ENCODE measurements at regions not wholly inside any gene's neighbourhood (a gene's known extent, or its start where the extent isn't known, plus 50 kb on each side); places are given as distances from the start of the nearest gene placed in this dataset.

DNA sequence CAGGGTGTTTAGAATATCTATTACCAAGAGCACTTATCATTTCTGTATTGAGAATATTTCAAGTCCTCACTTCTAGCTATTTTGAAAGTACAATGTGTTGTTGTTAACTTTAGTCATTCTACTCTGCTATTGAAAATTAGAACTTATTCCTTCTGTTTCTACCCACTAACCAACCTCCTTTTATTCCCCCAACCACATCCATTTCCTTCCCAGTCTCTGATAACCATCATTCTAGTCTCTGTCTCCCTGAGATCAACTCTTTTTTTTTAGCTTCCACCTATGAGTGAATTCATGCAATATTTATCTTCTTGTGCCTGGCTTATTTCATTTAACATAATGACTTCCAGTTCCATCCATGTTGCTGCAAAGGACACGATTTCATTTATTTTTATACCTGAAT is 290.6 kb upstream of the OR4E1 start:
- no peak overlapping the region for H3K27ac ChIP-seq
- no peak for TF ChIP-seq CTCF (conservative IDR thresholded peaks at IDR 0.05)
- TF ChIP-seq ZFX (IDR thresholded peaks at IDR 0.05), result no peak

DNA sequence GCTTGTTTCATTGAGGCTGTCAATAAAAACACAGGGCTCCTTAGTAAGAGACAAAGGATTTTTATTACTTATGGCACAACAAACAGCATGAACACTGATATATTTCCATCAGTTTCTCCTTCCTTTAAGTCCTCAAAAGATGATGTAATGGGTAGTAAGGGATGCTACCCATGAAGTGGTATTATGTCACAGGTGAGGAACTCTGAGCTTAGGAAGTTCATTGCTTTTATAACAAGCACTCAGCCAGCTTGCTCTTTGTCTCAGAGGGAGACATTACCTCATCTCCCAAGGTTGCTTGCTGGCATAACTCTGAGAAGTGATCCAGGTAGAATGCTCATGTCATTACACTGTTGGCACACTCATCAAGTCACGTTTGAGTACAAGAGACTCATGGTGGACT is 287.0 kb upstream of the OR4E1 start:
- TF ChIP-seq CTCF (conservative IDR thresholded peaks at IDR 0.05) (no peak), ZFX (IDR thresholded peaks at IDR 0.05) (no peak)

GRCh38 chr14:21941885-21942284 is 268.3 kb upstream of the OR4E1 start:
- TF ChIP-seq ZFX (IDR thresholded peaks at IDR 0.05) (no peak), CTCF (conservative IDR thresholded peaks at IDR 0.05) (no peak)
- no peak overlapping the region for H3K27ac ChIP-seq

More for the DNA sequence above, 287.0 kb upstream of the OR4E1 start:
- H3K27ac ChIP-seq, result no peak overlapping the region

DNA sequence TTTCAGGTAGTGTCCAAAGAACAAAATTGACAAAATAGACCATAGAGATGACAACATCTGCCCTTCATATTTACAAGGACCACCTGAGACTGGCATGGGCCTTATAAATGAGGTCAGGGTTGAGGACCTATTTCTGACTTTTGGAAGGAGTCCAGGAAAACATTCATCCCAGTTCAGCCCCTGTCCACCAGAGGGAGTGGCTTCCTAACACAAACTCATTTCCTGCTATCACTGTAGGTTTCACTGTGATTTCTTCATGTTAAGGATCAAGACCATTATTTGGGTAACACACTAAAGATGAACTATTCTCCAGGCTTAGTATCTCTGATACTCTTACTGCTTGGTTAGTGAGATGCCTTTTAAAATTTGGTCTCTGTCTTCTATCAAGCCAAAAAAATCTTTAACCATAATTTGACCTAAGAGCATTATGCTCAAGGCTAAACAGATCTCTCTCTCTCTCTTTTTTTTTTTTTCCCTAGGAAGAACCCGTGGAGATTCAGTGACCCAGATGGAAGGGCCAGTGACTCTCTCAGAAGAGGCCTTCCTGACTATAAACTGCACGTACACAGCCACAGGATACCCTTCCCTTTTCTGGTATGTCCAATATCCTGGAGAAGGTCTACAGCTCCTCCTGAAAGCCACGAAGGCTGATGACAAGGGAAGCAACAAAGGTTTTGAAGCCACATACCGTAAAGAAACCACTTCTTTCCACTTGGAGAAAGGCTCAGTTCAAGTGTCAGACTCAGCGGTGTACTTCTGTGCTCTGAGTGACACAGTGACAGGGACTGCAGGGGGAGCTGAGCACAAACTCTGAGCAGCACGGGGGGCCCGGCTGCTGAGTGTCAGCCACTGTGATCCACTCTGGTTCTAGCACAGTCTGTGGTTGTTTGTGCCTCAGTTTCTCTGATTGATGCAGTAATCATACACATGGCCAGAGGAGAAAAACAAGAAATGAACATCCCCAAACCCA is 267.6 kb upstream of the OR4E1 start:
- TF ChIP-seq CTCF (conservative IDR thresholded peaks at IDR 0.05) (peak; percentile 69), ZFX (IDR thresholded peaks at IDR 0.05) (no peak)
- no peak overlapping the region for H3K27ac ChIP-seq

DNA sequence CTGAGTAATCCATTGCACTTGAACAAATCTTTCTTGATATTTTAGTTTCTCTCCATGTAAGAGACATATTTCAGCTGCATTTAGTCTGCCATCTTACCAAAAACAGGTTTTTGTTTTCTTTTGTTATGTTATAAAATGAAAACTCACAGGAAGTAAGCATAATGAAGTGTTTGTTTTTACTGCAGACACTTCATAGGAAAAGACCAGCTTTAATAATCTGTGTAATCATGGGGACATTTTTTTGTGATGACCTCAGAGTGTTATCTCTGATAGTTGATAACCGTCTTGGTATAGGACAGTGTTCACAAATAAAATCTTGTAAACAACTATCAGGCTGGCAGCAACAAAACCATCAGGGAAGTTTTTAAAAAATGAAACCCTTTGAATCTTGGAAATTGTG is 266.2 kb upstream of the OR4E1 start:
- H3K27ac ChIP-seq, result no peak overlapping the region
- TF ChIP-seq CTCF (conservative IDR thresholded peaks at IDR 0.05) (no peak), ZFX (IDR thresholded peaks at IDR 0.05) (no peak)

DNA sequence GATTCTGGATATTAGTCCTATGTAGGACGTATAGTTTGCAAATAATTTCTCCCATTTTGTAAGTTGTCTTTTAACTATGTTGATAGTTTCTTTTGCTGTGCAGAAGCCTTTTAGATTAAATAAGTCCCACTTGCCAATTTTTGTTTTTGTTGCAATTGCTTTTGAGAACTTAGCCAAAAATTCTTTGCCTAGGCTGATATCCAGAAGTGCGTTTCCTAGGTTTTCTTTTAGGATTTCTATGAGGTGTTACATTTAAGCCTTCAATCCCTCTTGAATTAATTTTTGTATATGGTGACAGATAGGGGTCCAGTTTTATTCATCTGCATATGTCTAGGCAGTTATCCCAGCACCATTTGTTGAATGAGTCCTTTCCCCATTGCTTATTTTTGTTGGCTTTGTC is 264.4 kb upstream of the OR4E1 start:
- H3K27ac ChIP-seq, result no peak overlapping the region
- TF ChIP-seq ZFX (IDR thresholded peaks at IDR 0.05) (no peak), CTCF (conservative IDR thresholded peaks at IDR 0.05) (no peak)

DNA sequence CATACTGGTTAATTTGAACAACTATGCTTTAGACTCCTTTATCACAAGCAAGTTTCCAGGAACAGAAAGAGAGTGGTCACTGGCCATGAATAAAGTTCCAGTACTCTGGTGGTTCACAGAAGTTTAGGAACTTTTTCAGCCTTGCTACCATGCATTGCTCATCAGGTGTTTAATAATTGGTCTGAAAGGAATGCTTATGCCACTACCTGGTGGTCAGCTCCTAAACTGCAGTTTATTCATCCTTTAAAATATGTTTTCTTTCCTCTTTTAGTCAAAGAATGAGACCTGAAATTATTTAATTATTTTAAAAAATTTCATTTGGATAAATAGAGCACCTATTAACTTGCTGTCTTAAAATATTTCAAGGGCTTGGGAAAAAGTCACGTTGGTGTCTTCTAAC is 260.1 kb upstream of the OR4E1 start:
- TF ChIP-seq ZFX (IDR thresholded peaks at IDR 0.05) (no peak), CTCF (conservative IDR thresholded peaks at IDR 0.05) (peak; percentile 31)
- H3K27ac ChIP-seq, result no peak overlapping the region

Data from C4-2B (cell line).